DMS79 treated with DMSO at 0.1 percent for 48 hours (cell line): ENCODE measurements at regions not wholly inside any gene's neighbourhood (a gene's known extent, or its start where the extent isn't known, plus 50 kb on each side); places are given as distances from the start of the nearest gene placed in this dataset.
A peak's percentile ranks its signal among the peaks of the same experiment; 100 is the strongest.

Source experiments
- DNase-seq: peaks from one replicate; lab custom pipeline; 2025; lab: John Stamatoyannopoulos, UW

GRCh38 chr20:21653628-21654027 lies 51.8 kb upstream of the PAX1 start:
- no peak for DNase-seq

DNA sequence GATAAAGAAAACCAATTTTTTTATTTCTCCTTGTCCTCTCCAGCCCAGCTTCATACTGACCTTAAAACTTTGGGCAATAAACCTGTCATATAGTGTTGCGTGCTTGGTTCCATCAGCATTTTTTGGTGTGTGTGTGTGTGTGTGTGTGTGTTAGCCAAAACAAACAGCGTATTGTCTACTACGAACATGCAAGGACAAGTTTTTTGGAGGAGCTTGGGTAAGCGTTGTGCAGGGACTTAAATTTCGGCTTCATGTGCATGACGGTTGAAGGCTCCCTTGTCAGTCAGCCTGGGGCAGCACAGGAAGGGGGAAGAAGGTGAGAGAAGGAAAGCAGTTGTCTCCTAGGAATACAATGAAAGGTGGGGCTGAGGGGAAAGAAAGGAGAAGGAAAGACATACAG lies 62.0 kb upstream of the PAX1 start:
- no peak for DNase-seq

GRCh38 chr20:21640556-21640955 lies 64.9 kb upstream of the PAX1 start:
- no peak for DNase-seq

DNA sequence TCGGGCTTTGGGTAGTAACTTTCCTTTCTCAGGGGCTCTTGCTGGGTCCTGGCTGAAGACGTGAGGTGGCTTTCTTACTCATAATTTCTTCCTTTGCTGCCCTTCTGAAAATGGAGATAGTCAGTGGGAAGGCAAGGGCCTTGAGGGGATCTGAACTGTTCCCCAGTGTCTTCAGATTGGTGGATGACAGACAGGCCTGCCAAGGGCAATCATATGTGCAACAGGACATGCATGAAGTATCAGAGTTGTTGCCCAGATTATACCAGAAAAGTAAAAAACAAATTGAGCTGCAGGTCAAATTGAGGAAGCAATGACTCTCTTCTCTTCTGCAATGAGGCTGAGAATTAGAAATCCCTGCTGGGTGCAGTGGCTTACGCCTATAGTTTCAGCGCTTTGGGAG lies 71.6 kb upstream of the PAX1 start:
- no peak for DNase-seq

DNA sequence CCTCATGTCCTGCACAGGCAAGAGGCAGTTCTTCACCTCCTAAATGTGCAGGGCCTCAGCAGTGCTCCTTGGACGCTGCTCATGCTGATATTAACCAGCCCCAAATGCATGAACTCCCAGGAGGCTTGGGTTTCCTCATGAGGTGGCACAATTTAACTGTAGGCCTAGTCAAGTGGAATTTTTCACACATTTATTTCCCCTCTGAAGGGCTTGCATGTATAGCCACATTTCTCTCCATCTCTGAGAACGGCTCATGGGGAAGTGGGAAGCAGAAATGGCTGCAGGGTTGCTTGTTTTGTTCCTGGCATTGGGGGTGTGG lies 72.8 kb upstream of the PAX1 start:
- DNase-seq = no peak

- no peak for DNase-seq
Observed at GRCh38 chr20:21632031-21632734, 73.3 kb upstream of the PAX1 start.

- DNase-seq = no peak
Observed at GRCh38 chr20:21628800-21629199, 76.7 kb upstream of the PAX1 start.

DNA sequence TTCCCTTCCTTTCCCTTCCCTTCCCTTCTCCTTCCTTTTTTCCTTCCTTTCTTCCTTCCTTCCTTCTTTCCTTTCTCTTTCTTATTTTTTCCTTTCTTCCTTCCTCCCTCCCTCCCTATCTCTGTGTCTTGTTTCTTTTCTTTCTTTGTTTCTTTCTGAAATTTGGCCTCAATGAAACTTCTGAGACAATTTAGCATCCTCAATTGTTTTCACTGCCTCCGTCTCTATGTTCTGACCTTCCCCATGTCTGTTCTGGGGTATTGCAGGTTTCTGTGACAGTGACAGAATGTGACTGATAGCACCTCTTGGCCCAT lies 81.7 kb upstream of the PAX1 start:
- no peak for DNase-seq

DNA sequence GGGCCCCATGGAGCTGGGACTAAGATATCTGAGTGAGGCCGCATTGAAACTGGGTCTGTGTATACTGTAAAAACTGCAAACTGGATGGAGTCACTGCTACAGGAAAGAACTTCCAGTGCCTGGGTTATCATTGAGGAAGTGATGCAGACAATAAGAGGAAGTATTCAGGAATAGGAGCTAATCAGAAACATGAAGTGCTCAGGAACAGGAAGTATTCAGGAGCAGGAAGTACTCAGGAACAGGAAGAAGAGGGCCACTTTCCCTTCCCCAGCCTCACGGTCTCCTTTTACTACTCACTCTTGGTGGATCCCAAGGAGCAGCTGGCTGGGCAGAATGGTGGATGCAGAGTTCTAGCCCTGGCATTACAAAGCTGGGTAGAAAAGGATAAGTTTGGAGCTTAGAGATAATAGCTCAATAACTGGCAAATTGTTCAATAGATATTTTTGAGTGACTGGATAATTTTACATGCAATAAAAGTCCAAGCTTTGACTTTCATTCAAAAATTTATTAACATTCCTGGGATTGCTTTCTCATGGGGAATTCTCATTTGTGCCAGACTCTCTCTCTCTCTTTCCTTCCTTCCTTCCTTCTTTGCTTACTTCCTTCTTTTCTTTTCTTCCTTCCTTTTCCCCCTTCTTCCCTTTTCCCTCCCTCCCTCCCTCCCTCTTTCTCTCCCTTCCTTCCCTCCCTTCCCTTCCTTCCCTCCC lies 82.2 kb upstream of the PAX1 start:
- no peak for DNase-seq

- DNase-seq = no peak
Observed at GRCh38 chr20:21622097-21622857, 83.2 kb upstream of the PAX1 start.

DNA sequence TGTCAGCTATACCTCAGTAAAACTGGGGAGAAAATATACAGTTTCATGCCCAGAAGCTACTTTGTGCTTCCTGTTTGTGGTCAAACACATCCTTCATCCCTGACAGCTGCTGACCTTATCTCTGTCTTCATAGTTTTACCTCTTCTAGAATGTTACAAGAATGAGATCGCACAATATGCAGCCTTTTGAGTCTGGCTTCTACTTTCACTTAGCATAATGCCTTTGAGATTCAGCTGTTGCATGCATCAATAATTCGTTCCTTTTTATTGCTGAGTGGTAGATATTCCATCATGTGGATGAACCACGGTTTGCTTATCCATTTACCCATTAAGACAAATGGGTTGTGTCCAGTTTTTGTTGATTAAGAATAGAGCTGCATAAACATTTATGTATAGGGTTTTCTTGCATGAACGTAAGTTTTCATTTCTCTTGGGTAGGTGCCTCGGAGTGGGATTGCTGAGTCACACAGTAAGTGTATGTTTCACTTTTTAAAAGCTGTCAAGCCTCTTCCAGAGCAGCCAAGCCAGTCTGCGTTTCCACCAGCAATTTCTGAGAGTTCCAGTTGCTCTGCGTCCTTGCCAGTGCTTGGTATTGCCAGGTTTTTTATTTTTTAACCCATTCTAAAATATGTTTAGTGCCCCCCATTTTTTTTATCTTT lies 86.6 kb upstream of the PAX1 start:
- DNase-seq = no peak

DNA sequence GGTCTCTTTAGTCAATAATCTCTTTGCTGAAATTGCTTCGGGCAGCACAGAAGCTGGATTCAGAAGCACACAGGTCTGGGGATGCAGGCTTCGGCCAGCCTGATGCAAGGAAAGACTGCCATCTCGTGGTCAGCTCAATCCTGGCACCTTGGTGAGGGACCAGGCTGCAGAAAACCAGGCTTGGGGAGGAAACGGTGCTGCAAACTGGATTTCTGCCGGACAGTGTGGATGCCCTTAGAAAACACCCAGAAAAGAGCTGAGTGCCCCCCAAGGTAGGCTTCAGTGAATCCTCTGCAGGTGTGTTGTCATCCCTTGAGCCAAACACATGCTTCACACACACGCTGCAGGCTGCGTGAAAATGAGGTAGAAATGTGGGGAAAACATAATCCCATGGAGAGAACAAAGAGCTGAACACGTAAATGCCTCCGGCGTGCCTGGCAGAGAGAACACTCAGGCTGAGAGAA lies 89.8 kb upstream of the PAX1 start:
- peak; percentile 28 for DNase-seq

GRCh38 chr20:21614980-21615379 lies 90.5 kb upstream of the PAX1 start:
- DNase-seq = no peak

GRCh38 chr20:21613512-21613911 lies 92.0 kb upstream of the PAX1 start:
- peak; percentile 19 for DNase-seq

GRCh38 chr20:21609981-21610380 lies 95.5 kb upstream of the PAX1 start:
- no peak for DNase-seq

GRCh38 chr20:21609221-21609620 lies 95.4 kb upstream of the NKX2-2 start:
- no peak for DNase-seq

- DNase-seq = no peak
Observed at GRCh38 chr20:21608777-21609176, 94.9 kb upstream of the NKX2-2 start.

DNA sequence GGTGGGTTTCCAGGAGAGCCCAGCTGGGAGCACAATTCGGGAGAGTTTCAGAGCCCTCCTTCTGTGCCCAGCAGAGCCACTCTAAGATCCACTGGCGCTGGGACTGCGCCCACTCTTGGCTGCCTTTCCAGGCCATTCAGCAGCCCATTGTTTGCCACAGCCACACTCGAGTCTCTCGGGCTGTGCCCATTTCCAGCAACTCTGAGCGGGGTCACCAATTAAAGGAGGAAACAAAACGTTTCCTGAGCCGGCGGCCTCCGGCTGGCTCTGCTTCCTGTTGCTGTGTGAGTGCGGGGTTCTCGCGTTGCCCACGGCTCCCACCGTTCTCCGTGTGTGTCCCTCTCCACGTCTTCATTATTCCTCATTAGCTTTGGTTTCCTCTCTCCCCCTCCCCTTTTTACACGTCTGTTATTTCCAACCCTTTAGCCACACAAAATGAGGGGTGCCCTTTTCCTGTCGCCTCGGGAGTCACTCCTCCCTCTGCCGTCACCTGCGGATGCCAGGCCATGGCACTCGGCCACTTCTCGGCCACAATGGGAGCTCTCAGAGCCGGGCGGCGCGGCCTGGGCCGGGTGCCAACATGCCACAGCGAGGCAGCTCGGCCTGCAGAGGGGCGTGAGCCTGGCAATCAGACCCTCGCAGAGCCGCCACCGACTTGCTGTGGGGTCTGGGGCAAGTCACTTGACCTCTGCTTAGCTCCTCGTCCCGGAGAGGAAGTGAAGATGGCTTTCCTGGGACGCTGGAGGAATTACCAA lies 94.3 kb upstream of the NKX2-2 start:
- peak; percentile 39 for DNase-seq

DNA sequence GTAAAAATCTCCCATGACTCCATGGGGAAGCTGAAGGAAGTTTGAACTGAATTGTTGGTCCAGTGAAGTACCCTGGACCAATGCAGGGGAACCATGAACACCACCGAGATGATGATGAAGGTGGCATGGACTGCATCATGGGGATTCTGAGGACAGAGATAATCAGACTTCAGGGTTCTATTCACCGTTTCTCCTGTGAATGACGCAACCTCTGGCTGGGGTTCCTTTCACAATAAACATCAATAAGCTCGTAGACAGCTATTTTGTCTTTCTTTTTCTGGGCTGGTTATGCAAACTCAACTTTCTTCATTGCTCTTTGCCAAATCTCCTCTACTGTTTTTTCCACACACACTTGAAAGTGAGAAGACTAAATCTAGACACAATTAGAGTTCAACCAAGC lies 87.9 kb upstream of the NKX2-2 start:
- DNase-seq = no peak

DNA sequence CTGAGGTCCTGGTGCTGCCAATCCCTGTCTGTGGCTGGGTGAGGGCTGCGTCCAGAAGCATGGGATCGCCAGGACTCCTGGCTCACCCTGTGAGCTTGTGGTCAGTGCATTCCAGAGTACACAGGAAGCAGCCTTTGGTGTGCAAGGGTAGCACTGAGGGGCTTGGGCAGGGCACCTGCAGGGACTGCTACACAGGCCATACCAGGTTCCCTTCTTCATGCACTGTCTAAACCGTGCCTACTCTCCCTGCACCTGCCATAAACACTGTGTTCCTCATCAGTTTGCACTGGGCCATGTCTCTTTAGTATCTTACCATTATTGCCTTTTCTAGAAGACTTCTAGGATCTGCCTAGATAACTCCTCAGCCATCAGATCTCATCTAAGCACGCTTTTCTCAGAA lies 72.8 kb upstream of the NKX2-2 start:
- DNase-seq = no peak

- peak; percentile 32 for DNase-seq
Observed at GRCh38 chr20:21583486-21584168, 69.8 kb upstream of the NKX2-2 start.

DNA sequence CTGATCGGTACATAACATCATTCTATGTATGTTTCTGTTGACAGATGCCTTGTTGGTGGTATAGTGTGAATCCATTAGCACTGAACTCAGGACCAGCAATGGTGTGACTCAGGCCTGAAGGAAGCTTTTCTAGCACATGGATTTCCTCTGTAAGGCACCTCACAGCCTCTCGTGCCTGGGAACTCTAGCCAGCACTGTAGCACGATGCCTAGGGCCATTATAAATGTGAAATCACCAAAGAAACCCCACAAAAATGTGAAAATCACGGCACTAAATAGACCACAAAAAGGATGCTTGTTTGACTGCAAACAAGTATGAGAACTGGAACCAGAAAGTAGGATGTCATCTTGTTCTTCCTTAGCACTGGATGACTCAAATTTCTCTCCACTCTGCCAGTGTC lies 63.7 kb upstream of the NKX2-2 start:
- DNase-seq = no peak
